Endodermal cell (in vitro differentiated cells): ENCODE measurements at regions not wholly inside any gene's neighbourhood (a gene's known extent, or its start where the extent isn't known, plus 50 kb on each side); places are given as distances from the start of the nearest gene placed in this dataset.
"Not testable (repeated sequence)": the region's sequence is repeated elsewhere in the genome, so short reads cannot be mapped to it uniquely, and the experiment has no call there.

Experiments used
- DNase-seq: peaks from one replicate; pipeline ENCODE4 v3.0.0-alpha.2; 2017
- H3K27ac ChIP-seq: 2 replicates; pipeline ENCODE4 v1.5.1; 2013; ENCODE audit warnings: mild to moderate bottlenecking, low read depth, low read length, moderate library complexity
- H3K27me3 ChIP-seq: 2 replicates; pipeline ENCODE4 v1.6.1; 2013; ENCODE audit warnings: mild to moderate bottlenecking, low read length, moderate library complexity; ENCODE audit not compliant: insufficient read depth, control insufficient read depth, poor library complexity, severe bottlenecking
- H3K36me3 ChIP-seq: 2 replicates; pipeline ENCODE4 v1.7.0; 2013; ENCODE audit warnings: mild to moderate bottlenecking, low read length, moderate library complexity; ENCODE audit not compliant: control insufficient read depth, insufficient read depth
- H3K4me1 ChIP-seq: one replicate; pipeline ENCODE4 v1.7.0; 2013; ENCODE audit warnings: low read length; ENCODE audit not compliant: control insufficient read depth, insufficient read depth
- H3K4me3 ChIP-seq: 2 replicates; pipeline ENCODE4 v1.5.1; 2013; ENCODE audit warnings: mild to moderate bottlenecking, low read length, moderate library complexity
- H3K9ac ChIP-seq: 2 replicates; pipeline ENCODE4 v1.6.1; 2013; ENCODE audit warnings: mild to moderate bottlenecking, low read length, moderate library complexity; ENCODE audit not compliant: poor library complexity, severe bottlenecking; ENCODE audit errors: extremely low read depth
- H3K9me3 ChIP-seq: 2 replicates; pipeline ENCODE4 v1.6.1; 2013; ENCODE audit warnings: mild to moderate bottlenecking, low read length, moderate library complexity; ENCODE audit not compliant: control insufficient read depth
- H3K27ac Mint-ChIP-seq: 2 replicates; pipeline ENCODE4 v1.8.0; 2020; ENCODE audit warnings: mixed read lengths
- H3K27me3 Mint-ChIP-seq: 2 replicates; pipeline ENCODE4 v1.8.0; 2021; ENCODE audit warnings: mild to moderate bottlenecking, mixed read lengths; ENCODE audit not compliant: insufficient read depth
- H3K36me3 Mint-ChIP-seq: 2 replicates; pipeline ENCODE4 v1.8.0; 2020; ENCODE audit warnings: low read depth, mixed read lengths
- H3K4me1 Mint-ChIP-seq: 2 replicates; pipeline ENCODE4 v1.8.0; 2020; ENCODE audit warnings: mixed read lengths
- H3K4me3 Mint-ChIP-seq: 2 replicates; pipeline ENCODE4 v1.8.0; 2020; ENCODE audit warnings: mild to moderate bottlenecking, moderate library complexity, mixed read lengths
- H3K9me3 Mint-ChIP-seq: 2 replicates; pipeline ENCODE4 v1.8.0; 2020; ENCODE audit warnings: mild to moderate bottlenecking, mixed read lengths
- CTCF ChIP-seq: fragments of 200-600 bp; sonication (generic); conservative IDR thresholded peaks from 2 replicates; pipeline ENCODE4 v1.5.0; 2021; ENCODE audit warnings: antibody characterized with exemption, mild to moderate bottlenecking
- WGBS, 2 experiments: methylation state at CpG; one replicate each; pipeline versions ENCODE4 v1.1.5 to v1.1.7; 2013; ENCODE audit warnings: missing lambda C conversion rate in 2 of 2, mixed read lengths in 1 of 2; ENCODE audit not compliant: insufficient coverage in 1 of 2, insufficient read length in 1 of 2; 5-methylcytosine and 5-hydroxymethylcytosine counted together

GRCh38 chr6:149247385-149247763 lies 70.1 kb upstream of the TAB2 start:
- Histone ChIP-seq H3K9ac (no peak overlapping the region), H3K9me3 (no peaks in the 10 kb centered on the region), H3K4me3 (no peak overlapping the region), H3K36me3 (no peaks in the 10 kb centered on the region), H3K27ac (no peak overlapping the region), H3K4me1 (no peaks in the 10 kb centered on the region), H3K27me3 (no peaks in the 10 kb centered on the region)
- 94 to 98% methylated on average over 6 of the region's 6 CpGs for WGBS, 2 experiments
- Mint-ChIP-seq H3K27ac (no peak overlapping the region), H3K27me3 (no peaks in the 10 kb centered on the region), H3K4me1 (no peaks in the 10 kb centered on the region), H3K9me3 (no peaks in the 10 kb centered on the region), H3K4me3 (no peak overlapping the region), H3K36me3 (no peaks in the 10 kb centered on the region)
- no peak for DNase-seq
- no peak for TF ChIP-seq CTCF

- not testable (repeated sequence) for H3K4me3 Mint-ChIP-seq, H3K27me3 ChIP-seq, H3K36me3 Mint-ChIP-seq, H3K9ac ChIP-seq, H3K27ac ChIP-seq, H3K9me3 ChIP-seq, DNase-seq, H3K27ac Mint-ChIP-seq, H3K27me3 Mint-ChIP-seq, H3K36me3 ChIP-seq, H3K9me3 Mint-ChIP-seq, H3K4me1 Mint-ChIP-seq, H3K4me1 ChIP-seq, H3K4me3 ChIP-seq
- 92 to 95% methylated on average over 4 to 5 of the region's 5 CpGs for WGBS, 2 experiments
These were observed 69.2 kb upstream of the TAB2 start for GRCh38 chr6:149248263-149248662.

GRCh38 chr6:149248693-149249369 lies 68.7 kb upstream of the TAB2 start:
- Mint-ChIP-seq H3K27ac (no peak overlapping the region), H3K27me3 (no peaks in the 10 kb centered on the region), H3K4me3 (no peak overlapping the region), H3K9me3 (no peaks in the 10 kb centered on the region), H3K36me3 (no peaks in the 10 kb centered on the region), H3K4me1 (no peaks in the 10 kb centered on the region)
- H3K4me1 ChIP-seq: no peaks in the 10 kb centered on the region
- no peak overlapping the region for H3K27ac ChIP-seq
- no peaks in the 10 kb centered on the region for H3K27me3 ChIP-seq
- WGBS, 2 experiments: 77 to 79% methylated on average over 2 to 4 of the region's 4 CpGs
- DNase-seq: no peak
- no peak for TF ChIP-seq CTCF
- no peaks in the 10 kb centered on the region for H3K9me3 ChIP-seq
- H3K9ac ChIP-seq: no peak overlapping the region
- H3K4me3 ChIP-seq: no peak overlapping the region
- no peaks in the 10 kb centered on the region for H3K36me3 ChIP-seq
